Loucy (cell line): ENCODE measurements at regions not wholly inside any gene's neighbourhood (a gene's known extent, or its start where the extent isn't known, plus 50 kb on each side); places are given as distances from the start of the nearest gene placed in this dataset.

Source experiments
- EZH2phosphoT487 ChIP-seq: fragments of 200-600 bp; IDR thresholded peaks from 2 replicates; pipeline ENCODE4 v1.6.1; 2018; ENCODE audit warnings: antibody characterized with exemption, mild to moderate bottlenecking, moderate library complexity, borderline replicate concordance
- TF ChIP-seq, protein P1 (sequence below): fragments of 200-600 bp; sonication (generic); conservative IDR thresholded peaks from 2 replicates; pipeline ENCODE4 v1.5.1; 2014; ENCODE audit warnings: mild to moderate bottlenecking, antibody characterized with exemption, low read length

DNA sequence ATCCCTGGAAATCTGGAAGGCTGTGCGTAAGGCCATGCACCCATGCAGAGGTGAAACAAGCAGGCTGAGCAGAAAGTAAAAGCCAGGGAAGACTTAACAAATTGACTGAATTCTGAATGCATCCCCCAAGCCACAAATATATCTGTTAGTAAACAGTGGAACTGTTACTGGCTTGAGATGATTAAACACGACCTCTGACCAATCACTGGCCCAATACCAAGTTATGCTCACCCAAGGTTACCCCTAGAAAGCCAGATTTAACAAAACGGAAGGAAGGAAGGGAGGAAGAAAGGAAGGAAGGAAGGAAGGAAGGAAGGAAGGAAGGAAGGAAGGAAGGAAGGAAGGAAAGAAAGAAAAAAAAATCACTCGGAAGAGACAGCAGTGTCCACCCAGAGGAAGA is 215.8 kb upstream of the CCNG1 start:
- TF ChIP-seq, protein P1, sequence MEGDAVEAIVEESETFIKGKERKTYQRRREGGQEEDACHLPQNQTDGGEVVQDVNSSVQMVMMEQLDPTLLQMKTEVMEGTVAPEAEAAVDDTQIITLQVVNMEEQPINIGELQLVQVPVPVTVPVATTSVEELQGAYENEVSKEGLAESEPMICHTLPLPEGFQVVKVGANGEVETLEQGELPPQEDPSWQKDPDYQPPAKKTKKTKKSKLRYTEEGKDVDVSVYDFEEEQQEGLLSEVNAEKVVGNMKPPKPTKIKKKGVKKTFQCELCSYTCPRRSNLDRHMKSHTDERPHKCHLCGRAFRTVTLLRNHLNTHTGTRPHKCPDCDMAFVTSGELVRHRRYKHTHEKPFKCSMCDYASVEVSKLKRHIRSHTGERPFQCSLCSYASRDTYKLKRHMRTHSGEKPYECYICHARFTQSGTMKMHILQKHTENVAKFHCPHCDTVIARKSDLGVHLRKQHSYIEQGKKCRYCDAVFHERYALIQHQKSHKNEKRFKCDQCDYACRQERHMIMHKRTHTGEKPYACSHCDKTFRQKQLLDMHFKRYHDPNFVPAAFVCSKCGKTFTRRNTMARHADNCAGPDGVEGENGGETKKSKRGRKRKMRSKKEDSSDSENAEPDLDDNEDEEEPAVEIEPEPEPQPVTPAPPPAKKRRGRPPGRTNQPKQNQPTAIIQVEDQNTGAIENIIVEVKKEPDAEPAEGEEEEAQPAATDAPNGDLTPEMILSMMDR = no peak
- TF ChIP-seq EZH2phosphoT487 = no peak
